WI38 (cell line): ENCODE measurements at regions not wholly inside any gene's neighbourhood (a gene's known extent, or its start where the extent isn't known, plus 50 kb on each side); places are given as distances from the start of the nearest gene placed in this dataset.

Source experiments
- H3K4me3 ChIP-seq: 2 replicates; pipeline ENCODE4 v1.5.1; 2011; ENCODE audit warnings: low read depth, mild to moderate bottlenecking, control low read depth, low read length
- TF ChIP-seq, protein P1 (sequence below): IDR thresholded peaks from 2 replicates; pipeline ENCODE4 v1.5.1; 2012; ENCODE audit warnings: low read depth, mild to moderate bottlenecking, control low read depth, low read length

DNA sequence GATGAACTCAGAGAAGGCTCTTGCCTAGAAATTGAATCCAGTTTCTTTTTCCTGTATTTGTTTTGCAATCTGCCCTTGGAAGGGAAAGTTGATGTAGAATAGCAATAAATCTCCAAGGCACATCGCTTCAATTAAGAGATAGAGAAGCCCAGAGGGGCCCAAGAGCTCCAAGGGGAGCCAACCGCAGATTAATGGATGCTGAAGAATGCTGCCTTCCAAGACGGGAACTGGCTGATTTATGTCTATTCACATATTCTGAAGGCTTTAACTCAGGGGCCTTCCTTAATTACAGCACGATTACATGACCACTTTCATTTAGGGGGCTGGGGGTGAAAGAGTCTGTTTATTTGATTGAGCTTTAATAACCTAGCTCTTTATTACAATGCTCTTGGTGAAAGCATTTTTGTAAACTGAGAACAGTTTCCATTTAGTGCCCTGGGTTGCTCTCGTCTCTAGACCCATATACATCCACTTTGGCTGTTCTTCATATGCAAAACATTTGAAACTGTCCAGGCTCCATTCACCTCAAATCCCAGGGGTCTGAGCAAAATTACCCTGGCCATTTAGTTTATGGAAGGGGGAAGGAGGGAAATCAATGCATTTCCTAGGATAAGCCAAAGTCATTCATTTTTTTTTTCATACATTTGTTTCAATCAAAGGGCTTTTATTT lies 87.4 kb upstream of the CLDN14 start:
- TF ChIP-seq, protein P1, sequence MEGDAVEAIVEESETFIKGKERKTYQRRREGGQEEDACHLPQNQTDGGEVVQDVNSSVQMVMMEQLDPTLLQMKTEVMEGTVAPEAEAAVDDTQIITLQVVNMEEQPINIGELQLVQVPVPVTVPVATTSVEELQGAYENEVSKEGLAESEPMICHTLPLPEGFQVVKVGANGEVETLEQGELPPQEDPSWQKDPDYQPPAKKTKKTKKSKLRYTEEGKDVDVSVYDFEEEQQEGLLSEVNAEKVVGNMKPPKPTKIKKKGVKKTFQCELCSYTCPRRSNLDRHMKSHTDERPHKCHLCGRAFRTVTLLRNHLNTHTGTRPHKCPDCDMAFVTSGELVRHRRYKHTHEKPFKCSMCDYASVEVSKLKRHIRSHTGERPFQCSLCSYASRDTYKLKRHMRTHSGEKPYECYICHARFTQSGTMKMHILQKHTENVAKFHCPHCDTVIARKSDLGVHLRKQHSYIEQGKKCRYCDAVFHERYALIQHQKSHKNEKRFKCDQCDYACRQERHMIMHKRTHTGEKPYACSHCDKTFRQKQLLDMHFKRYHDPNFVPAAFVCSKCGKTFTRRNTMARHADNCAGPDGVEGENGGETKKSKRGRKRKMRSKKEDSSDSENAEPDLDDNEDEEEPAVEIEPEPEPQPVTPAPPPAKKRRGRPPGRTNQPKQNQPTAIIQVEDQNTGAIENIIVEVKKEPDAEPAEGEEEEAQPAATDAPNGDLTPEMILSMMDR, result no peak
- no peak overlapping the region for H3K4me3 ChIP-seq

GRCh38 chr21:36569511-36569910 lies 89.6 kb upstream of the CLDN14 start:
- TF ChIP-seq, protein P1, result no peak

DNA sequence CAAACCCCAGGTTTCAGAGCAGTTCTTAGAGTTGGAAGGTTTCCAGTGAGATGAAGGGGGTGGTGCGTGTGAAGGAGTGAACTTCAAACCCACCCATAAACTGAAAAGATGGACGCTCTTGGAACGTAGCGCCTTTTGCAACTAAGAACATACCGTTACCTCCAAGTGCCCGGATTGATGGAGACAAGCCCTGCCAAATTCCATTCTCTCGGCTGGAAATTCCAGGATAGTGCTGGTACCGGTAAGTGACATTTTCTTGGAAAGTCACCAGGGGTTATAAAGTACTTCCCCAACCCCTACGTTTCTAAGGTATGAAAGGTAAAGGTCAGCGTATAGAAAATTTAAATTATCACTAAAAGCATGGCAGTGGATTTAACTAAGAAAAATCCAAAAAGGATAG lies 91.6 kb upstream of the CLDN14 start:
- no peak overlapping the region for H3K4me3 ChIP-seq

More at GRCh38 chr21:36569511-36569910, 89.6 kb upstream of the CLDN14 start:
- no peak overlapping the region for H3K4me3 ChIP-seq

DNA sequence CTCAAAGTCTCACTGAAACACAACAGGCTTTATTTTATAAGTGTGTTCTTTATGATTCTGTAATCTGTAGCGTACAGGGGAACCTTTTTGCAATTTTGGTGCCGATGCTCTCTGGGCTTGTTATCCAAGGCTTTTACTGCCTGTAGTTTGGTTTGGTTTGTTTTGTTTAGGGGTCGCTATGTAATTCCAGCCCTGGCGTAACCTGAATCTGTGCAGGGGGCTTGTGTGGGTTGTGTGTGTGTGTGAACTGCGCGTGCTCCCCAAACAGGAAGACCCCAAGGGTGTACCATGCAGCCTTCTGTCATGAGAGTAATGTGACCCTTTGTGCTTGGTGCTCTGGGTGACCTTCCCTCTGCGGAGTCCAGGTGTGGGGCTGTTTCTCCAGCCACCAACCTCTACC lies 92.1 kb upstream of the CLDN14 start:
- no peak overlapping the region for H3K4me3 ChIP-seq
- TF ChIP-seq, protein P1, result no peak

More for the DNA sequence above, 91.6 kb upstream of the CLDN14 start:
- TF ChIP-seq, protein P1, result no peak

- TF ChIP-seq, protein P1, result no peak
Observed at GRCh38 chr21:36575306-36575705, 95.4 kb upstream of the CLDN14 start.

DNA sequence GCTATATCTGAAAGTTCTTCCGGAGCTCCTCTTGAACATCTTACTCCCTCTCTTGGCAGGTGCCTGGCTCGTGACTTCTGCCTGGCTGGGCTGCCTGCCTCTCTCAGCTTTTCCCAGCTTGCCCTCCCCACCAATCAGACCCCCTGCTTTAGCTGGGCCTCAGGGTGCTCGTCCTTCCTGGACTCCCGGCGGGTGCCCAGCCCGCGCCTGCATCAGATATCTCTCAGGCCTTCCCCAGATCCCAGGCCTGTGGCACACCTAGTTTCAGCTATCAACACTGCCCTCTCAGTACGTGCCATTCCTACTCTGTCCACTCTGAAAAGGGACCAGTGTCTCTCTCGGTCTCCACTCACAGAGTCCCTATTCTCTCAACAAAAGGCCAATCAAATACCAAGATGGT lies 96.5 kb upstream of the CLDN14 start:
- TF ChIP-seq, protein P1, result no peak

More at GRCh38 chr21:36575306-36575705, 95.4 kb upstream of the CLDN14 start:
- no peak overlapping the region for H3K4me3 ChIP-seq

DNA sequence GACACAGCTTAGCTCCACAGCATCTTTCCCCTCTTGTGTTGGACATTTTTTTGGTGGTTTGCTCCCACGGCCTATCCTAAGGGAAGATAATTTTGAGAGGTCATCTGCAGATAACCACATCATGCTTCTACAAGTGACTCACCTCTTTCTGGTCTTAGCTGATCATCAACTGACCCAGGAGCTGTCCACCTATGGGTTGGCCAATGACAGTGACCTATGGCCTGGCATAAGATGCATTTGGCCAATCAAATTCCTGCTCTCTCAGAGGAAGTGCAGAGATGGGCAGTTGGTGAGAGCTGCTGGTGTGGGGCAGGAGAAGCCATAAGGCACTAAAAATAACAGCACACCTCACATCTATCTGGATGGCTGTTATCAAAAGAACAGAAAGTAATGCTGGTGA lies 100.0 kb upstream of the CLDN14 start:
- H3K4me3 ChIP-seq, result no peak overlapping the region
- TF ChIP-seq, protein P1, result no peak

More for the DNA sequence above, 96.5 kb upstream of the CLDN14 start:
- no peak overlapping the region for H3K4me3 ChIP-seq
